SK-N-SH treated with all-trans-retinoic acid at 6 μM for 48 hours (cell line): ENCODE measurements at regions not wholly inside any gene's neighbourhood (a gene's known extent, or its start where the extent isn't known, plus 50 kb on each side); places are given as distances from the start of the nearest gene placed in this dataset.

Source experiments
- ESRRG ChIP-seq: fragments of 250-450 bp; sonication (Bioruptor Pico); IDR thresholded peaks from 2 replicates; pipeline ENCODE4 v1.6.1; 2021; ENCODE audit warnings: mild to moderate bottlenecking
- TSHZ2 ChIP-seq: fragments of 250-450 bp; sonication (Bioruptor Pico); IDR thresholded peaks from 2 replicates; pipeline ENCODE4 v1.5.0; 2020; ENCODE audit warnings: mild to moderate bottlenecking, moderate library complexity
- ZFP3 ChIP-seq: fragments of 250-450 bp; sonication (Bioruptor Pico); IDR thresholded peaks from 2 replicates; pipeline ENCODE4 v1.5.0; 2020; ENCODE audit warnings: mild to moderate bottlenecking, moderate library complexity

GRCh38 chr12:24268663-24269186, 319.3 kb upstream of the SOX5 start:
- TF ChIP-seq TSHZ2 (no peak), ZFP3 (CRISPR knock-in tag) (no peak), ESRRG (no peak)
